ENCODE measurements at regions not wholly inside any gene's neighbourhood (a gene's known extent, or its start where the extent isn't known, plus 50 kb on each side); places are given as distances from the start of the nearest gene placed in this dataset.

GRCh38 chr14:71267007-71267513, 359.8 kb downstream of the PCNX1 start:
- Histone ChIP-seq H3K9me3 (no peaks in the 10 kb centered on the region), H3K36me3 (no peaks in the 10 kb centered on the region), H3K27me3 (no peaks in the 10 kb centered on the region), H3K27ac (no peak overlapping the region), H3K4me1 (no peaks in the 10 kb centered on the region), H3K4me3 (no peak overlapping the region)
- in situ Hi-C loops (cut with MboI; ENCODE audit: low sequenced_read_pairs in 4 of 4) (no loop called here), intact Hi-C loops (cut with DNase I; ENCODE audit: low total_unique reads) (no loop called here)
- DNase-seq (no peak), ATAC-seq (no peak)
- TF ChIP-seq, protein P1, sequence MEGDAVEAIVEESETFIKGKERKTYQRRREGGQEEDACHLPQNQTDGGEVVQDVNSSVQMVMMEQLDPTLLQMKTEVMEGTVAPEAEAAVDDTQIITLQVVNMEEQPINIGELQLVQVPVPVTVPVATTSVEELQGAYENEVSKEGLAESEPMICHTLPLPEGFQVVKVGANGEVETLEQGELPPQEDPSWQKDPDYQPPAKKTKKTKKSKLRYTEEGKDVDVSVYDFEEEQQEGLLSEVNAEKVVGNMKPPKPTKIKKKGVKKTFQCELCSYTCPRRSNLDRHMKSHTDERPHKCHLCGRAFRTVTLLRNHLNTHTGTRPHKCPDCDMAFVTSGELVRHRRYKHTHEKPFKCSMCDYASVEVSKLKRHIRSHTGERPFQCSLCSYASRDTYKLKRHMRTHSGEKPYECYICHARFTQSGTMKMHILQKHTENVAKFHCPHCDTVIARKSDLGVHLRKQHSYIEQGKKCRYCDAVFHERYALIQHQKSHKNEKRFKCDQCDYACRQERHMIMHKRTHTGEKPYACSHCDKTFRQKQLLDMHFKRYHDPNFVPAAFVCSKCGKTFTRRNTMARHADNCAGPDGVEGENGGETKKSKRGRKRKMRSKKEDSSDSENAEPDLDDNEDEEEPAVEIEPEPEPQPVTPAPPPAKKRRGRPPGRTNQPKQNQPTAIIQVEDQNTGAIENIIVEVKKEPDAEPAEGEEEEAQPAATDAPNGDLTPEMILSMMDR (IDR thresholded peaks at IDR 0.05 in 4 of 5, conservative IDR thresholded peaks at IDR 0.05 in 1 of 5), result no peak
- no peak for TF ChIP-seq POLR2A (IDR thresholded peaks at IDR 0.05)

DNA sequence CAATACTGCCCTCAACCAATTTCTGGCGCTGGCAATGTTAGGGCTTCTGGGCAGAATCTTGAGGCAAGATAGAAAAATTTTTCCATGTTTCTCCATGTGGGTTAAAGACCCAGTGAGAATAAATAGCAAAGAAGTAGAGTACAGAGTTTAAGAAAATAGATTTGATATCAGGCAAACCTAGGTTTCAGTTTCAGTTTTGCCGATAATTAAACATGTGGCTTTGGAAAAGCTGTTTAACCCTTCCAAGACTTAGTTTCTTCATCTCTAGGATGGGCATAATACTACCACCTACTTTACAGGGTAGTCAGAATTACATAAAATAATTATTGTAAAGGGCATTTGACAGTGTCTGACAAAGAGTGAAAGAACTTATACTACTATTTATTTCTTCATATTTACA, 360.4 kb downstream of the PCNX1 start:
- TF ChIP-seq POLR2A (IDR thresholded peaks at IDR 0.05), result no peak
- TF ChIP-seq, protein P1 (IDR thresholded peaks at IDR 0.05 in 4 of 5, conservative IDR thresholded peaks at IDR 0.05 in 1 of 5), result no peak
- H3K4me3 ChIP-seq, result no peak overlapping the region
- no peaks in the 10 kb centered on the region for H3K36me3 ChIP-seq
- H3K9me3 ChIP-seq, result no peaks in the 10 kb centered on the region
- DNase-seq, result no peak
- H3K27ac ChIP-seq, result no peak overlapping the region
- in situ Hi-C loops (cut with MboI; ENCODE audit: low sequenced_read_pairs in 4 of 4), result no loop called here
- no peaks in the 10 kb centered on the region for H3K27me3 ChIP-seq
- H3K4me1 ChIP-seq, result no peaks in the 10 kb centered on the region
- ATAC-seq, result no peak
- intact Hi-C loops (cut with DNase I; ENCODE audit: low total_unique reads), result no loop called here

GRCh38 chr14:71270111-71270510, 362.9 kb downstream of the PCNX1 start:
- in situ Hi-C loops (cut with MboI; ENCODE audit: low sequenced_read_pairs in 4 of 4), result no loop called here

DNA sequence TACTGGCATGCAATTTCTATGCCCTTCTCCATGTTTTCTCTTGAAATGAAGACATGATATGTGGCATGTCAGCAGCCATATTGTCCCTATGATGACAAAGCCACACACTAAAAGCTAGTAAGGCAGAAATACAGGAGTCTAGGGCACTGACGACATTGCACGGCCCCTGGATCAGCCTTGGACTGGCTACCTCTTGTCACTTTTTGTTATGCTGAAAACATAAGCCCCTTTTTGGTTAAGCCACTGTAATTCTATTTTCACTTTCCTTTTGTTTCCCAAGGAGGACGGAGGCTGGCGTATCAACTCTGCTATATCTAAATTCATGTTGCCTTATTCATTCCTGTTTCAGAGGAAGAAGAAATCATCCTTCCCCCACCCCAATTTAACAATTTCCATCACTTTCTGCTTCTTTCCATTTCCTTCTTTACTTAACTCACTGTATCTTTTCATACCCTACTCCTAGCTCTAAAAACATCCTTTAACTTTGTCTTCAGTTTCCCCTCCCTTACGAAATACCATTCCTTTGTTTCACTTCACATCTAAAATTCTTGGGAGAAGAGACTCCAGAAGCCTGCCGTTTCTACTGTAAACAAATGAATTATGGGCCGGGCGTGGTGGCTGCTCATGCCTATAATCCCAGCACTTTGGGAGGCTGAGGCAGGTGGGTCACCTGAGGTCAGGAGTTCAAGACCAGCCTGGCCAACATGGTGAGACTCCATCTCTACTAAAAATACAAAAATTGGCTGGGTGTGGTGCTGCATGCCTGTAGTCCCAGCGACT, 364.1 kb downstream of the PCNX1 start:
- TF ChIP-seq POLR2A (IDR thresholded peaks at IDR 0.05), result no peak
- TF ChIP-seq, protein P1 (IDR thresholded peaks at IDR 0.05 in 4 of 5, conservative IDR thresholded peaks at IDR 0.05 in 1 of 5), result no peak
- H3K27ac ChIP-seq, result no peak overlapping the region
- in situ Hi-C loops (cut with MboI; ENCODE audit: low sequenced_read_pairs in 4 of 4), result no loop called here
- H3K27me3 ChIP-seq, result no peaks in the 10 kb centered on the region
- ATAC-seq, result no peak
- no peaks in the 10 kb centered on the region for H3K36me3 ChIP-seq
- no peak overlapping the region for H3K4me3 ChIP-seq
- intact Hi-C loops (cut with DNase I; ENCODE audit: low total_unique reads), result no loop called here
- no peaks in the 10 kb centered on the region for H3K9me3 ChIP-seq
- H3K4me1 ChIP-seq, result no peaks in the 10 kb centered on the region
- DNase-seq, result no peak

More at GRCh38 chr14:71270111-71270510, 362.9 kb downstream of the PCNX1 start:
- no peak overlapping the region for H3K27ac ChIP-seq
- no peaks in the 10 kb centered on the region for H3K9me3 ChIP-seq
- H3K4me1 ChIP-seq, result no peaks in the 10 kb centered on the region
- ATAC-seq (no peak), DNase-seq (no peak)
- TF ChIP-seq, protein P1 (IDR thresholded peaks at IDR 0.05 in 4 of 5, conservative IDR thresholded peaks at IDR 0.05 in 1 of 5), result no peak
- TF ChIP-seq POLR2A (IDR thresholded peaks at IDR 0.05), result no peak
- H3K4me3 ChIP-seq, result no peak overlapping the region
- no peaks in the 10 kb centered on the region for H3K36me3 ChIP-seq
- H3K27me3 ChIP-seq, result no peaks in the 10 kb centered on the region
- intact Hi-C loops (cut with DNase I; ENCODE audit: low total_unique reads), result no loop called here

All from gastrocnemius medialis (tissue), 4 donors.